ENCODE measurements at regions not wholly inside any gene's neighbourhood (a gene's known extent, or its start where the extent isn't known, plus 50 kb on each side); places are given as distances from the start of the nearest gene placed in this dataset.
"Not testable (repeated sequence)": the region's sequence is repeated elsewhere in the genome, so short reads cannot be mapped to it uniquely, and the experiment has no call there.

- DNase-seq (ENCODE audit: low read depth in 2 of 2) = no peak
Observed at GRCh38 chr5:39618391-39618790, 193.6 kb upstream of the DAB2 start.

- no peak for DNase-seq (ENCODE audit: low read depth in 2 of 2)
Observed at GRCh38 chr5:39616131-39616530, 191.4 kb upstream of the DAB2 start.

GRCh38 chr5:39611076-39611475 is 186.3 kb upstream of the DAB2 start:
- not testable (repeated sequence) for DNase-seq (ENCODE audit: low read depth in 2 of 2)

- DNase-seq (ENCODE audit: low read depth in 2 of 2) = no peak
Observed at GRCh38 chr5:39608024-39608423, 183.2 kb upstream of the DAB2 start.

- no peak for DNase-seq (ENCODE audit: low read depth in 2 of 2)
Observed at GRCh38 chr5:39606591-39606990, 181.8 kb upstream of the DAB2 start.

GRCh38 chr5:39605588-39606575 is 181.1 kb upstream of the DAB2 start:
- DNase-seq (ENCODE audit: low read depth in 2 of 2) = no peak

- no peak for DNase-seq (ENCODE audit: low read depth in 2 of 2)
Observed at GRCh38 chr5:39605145-39605544, 180.4 kb upstream of the DAB2 start.

GRCh38 chr5:39604491-39604890 is 179.7 kb upstream of the DAB2 start:
- DNase-seq (ENCODE audit: low read depth in 2 of 2) = no peak

GRCh38 chr5:39599721-39600431 is 175.1 kb upstream of the DAB2 start:
- no peak for DNase-seq (ENCODE audit: low read depth in 2 of 2)

- no peak for DNase-seq (ENCODE audit: low read depth in 2 of 2)
Observed at GRCh38 chr5:39598661-39599248, 174.0 kb upstream of the DAB2 start.

GRCh38 chr5:39588179-39588578 is 163.4 kb upstream of the DAB2 start:
- no peak for DNase-seq (ENCODE audit: low read depth in 2 of 2)

- no peak for DNase-seq (ENCODE audit: low read depth in 2 of 2)
Observed at GRCh38 chr5:39587675-39588074, 162.9 kb upstream of the DAB2 start.

- no peak for DNase-seq (ENCODE audit: low read depth in 2 of 2)
Observed at GRCh38 chr5:39586185-39586584, 161.4 kb upstream of the DAB2 start.

GRCh38 chr5:39584927-39585326 is 160.1 kb upstream of the DAB2 start:
- no peak for DNase-seq (ENCODE audit: low read depth in 2 of 2)

- DNase-seq (ENCODE audit: low read depth in 2 of 2) = no peak
Observed at GRCh38 chr5:39580702-39581453, 156.1 kb upstream of the DAB2 start.

- no peak for DNase-seq (ENCODE audit: low read depth in 2 of 2)
Observed at GRCh38 chr5:39579750-39580149, 155.0 kb upstream of the DAB2 start.

- DNase-seq (ENCODE audit: low read depth in 2 of 2) = no peak
Observed at GRCh38 chr5:39578887-39579497, 154.2 kb upstream of the DAB2 start.

- no peak for DNase-seq (ENCODE audit: low read depth in 2 of 2)
Observed at GRCh38 chr5:39577529-39577928, 152.7 kb upstream of the DAB2 start.

- no peak for DNase-seq (ENCODE audit: low read depth in 2 of 2)
Observed at GRCh38 chr5:39570403-39571027, 145.7 kb upstream of the DAB2 start.

- DNase-seq (ENCODE audit: low read depth in 2 of 2) = no peak
Observed at GRCh38 chr5:39569857-39570256, 145.1 kb upstream of the DAB2 start.

GRCh38 chr5:39566891-39567290 is 142.1 kb upstream of the DAB2 start:
- DNase-seq (ENCODE audit: low read depth in 2 of 2) = no peak
